GM18498 (cell line): ENCODE measurements at regions not wholly inside any gene's neighbourhood (a gene's known extent, or its start where the extent isn't known, plus 50 kb on each side); places are given as distances from the start of the nearest gene placed in this dataset.
"Not testable (repeated sequence)": the region's sequence is repeated elsewhere in the genome, so short reads cannot be mapped to it uniquely, and the experiment has no call there.

Experiments
- ATAC-seq: cut with Tn5 transposase; IDR thresholded peaks from one replicate; pipeline ENCODE4 v1.9.1; 2021; ENCODE audit warnings: mild to moderate bottlenecking, moderate library complexity; ENCODE audit not compliant: unreplicated experiment

DNA sequence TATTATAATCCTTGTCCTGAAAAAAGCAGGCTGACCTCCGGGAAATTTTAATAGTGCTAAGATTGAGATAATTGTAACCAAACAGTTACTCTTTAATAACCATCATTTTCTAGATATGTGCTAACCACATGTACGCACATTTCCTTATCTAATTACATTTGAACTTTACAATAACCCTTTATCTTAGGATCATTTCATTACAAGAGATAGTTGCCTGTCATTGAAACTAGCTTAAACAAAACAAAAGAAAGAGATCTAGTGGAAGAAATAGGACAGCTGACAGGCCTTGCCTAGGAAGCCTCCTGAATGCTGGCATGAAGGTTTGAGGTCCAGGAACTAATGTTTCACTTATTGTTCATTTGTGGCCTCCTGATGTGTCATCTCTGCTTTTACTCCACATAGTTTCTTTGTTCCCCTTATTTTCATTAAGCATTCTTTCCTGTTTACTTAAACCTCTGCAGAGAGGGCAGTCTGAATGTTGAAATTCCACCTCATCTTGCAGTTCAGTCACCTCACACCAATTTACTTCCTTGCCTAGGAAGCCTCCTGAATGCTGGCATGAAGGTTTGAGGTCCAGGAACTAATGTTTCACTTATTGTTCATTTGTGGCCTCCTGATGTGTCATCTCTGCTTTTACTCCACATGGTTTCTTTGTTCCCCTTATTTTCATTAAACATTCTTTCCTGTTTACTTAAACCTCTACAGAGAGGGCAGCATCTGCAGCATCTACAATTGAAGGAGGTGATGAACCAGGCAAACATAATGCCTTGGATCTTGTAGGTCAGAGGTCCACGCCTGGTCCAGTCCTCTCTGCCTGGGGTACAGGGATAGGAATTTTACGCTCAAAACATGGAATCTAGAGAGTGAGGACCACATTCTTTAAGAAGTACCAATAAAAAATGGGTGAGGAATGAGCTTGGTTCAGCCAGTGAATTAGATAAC is 247.5 kb downstream of the SPATA31A6 start:
- ATAC-seq: not testable (repeated sequence)

GRCh38 chr9:42431616-42432010 is 248.2 kb downstream of the SPATA31A6 start:
- not testable (repeated sequence) for ATAC-seq

- not testable (repeated sequence) for ATAC-seq
Measured at GRCh38 chr9:42434844-42435714, 251.6 kb downstream of the SPATA31A6 start.

DNA sequence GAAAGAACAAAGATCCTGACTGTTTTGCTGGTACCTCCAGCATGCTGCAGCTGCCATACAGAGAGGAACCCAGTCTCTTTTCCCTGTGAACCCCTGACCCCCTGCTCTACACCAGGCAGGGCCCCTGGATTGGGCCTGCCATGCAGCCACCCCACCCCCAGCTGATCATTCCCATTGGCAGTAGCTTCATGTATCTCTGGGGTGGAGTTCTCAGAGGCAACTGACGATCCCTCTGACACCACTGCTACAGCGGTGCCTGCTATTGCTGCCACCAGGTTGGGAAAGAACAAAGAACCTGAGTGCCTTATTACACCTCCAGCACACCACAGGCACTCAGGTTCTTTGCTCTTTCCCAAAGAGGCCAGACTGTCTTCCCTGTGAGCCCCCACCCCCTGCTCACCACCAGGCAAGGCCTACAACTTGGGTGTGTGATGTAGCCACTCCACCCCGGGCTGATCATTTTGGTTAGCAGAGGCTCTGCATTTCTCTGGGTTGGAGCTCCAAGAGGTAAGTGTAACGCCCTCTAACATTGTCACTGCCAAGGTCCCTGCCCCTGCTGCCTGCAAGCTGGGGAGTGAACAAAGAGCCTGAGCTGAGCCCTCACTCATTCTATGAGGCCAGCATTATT is 252.4 kb downstream of the SPATA31A6 start:
- ATAC-seq: not testable (repeated sequence)

DNA sequence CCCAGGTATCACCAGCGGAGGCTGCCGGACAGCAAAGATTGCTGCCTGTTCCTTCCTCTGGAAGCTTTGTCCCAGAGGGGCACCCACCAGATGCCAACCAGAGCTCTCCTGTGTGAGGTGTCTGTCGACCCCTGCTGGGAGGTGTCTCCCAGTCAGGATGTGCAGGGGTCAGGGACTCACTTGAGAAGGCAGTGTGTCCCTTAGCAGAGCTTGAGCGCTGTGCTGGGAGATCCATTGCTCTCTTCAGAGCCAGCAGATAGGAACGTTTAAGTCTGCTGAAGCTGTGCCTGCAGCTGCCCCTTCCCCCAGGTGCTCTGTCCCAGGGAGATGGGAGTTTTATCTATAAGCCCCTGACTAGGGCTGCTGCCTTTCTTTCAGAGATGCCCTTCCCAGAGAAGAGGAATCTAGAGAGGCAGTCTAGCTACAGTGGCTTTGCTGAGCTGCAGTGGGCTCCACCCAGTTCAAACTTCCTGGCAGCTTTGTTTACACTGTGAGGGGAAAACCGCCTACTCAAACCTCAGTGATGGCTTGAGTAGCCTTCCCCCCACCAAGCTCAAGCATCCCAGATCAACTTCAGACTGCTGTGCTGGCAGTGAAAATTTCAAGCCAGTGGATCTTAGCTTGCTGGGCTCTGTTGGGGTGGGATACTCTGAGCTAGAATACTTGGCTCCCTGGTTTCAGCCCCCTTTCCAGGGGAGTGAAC is 253.7 kb downstream of the SPATA31A6 start:
- peak; percentile 81 for ATAC-seq

DNA sequence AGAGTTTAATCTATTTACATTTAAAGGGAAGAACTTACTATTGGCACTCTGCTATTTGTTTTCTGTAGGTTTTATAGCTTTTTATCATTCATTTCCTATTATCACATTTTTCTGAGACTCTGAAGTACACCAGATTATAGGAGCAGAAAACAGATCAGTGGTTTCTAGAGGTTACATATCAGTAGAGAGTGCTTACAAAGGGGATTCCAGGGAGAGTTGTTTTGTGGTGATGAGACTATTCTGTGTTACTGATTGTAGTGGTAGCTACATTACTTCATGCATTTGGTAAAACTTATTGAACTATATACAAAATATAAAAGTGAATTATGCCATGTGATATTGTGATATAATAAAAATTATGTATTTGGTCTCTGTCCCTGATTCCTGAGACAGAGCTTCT is 259.2 kb downstream of the SPATA31A6 start:
- not testable (repeated sequence) for ATAC-seq

DNA sequence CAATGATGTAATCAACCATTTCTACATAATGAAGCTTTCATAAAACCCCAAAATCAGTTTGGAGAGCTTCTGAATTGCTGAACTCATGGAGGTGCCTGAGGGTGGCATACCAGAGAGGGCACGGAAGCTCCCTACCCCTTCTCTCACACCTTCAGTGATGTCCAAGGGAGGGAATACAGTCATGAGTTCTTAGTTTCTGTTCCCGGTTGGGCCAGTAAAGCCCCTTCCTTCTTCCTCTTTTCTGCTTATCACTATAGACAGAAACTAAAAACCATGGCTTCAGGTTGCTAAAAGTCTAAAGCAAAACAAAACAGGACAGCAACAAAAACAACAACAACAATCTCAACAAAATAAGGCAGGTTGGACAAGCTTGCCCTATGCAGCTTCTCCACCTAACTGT is 260.0 kb downstream of the SPATA31A6 start:
- not testable (repeated sequence) for ATAC-seq

DNA sequence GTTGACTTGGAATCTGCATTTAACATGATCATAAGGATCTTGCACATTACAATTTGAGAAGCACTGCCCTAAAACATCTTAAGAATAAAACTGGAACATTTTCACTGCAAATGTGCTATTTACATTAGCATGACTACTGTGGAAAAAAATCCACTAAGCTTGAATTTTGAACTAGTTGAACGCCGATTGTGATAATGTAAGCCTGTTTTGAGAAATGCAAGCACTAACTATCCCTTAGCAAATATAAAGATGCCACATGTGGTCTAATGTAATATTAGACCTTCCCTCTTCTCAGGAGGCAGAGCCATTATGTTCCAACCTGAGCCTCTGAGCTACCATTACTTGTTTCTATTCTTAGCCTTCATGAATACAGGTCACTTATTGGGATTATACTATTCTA is 278.0 kb downstream of the SPATA31A6 start:
- not testable (repeated sequence) for ATAC-seq

- not testable (repeated sequence) for ATAC-seq
Measured at GRCh38 chr9:42461863-42462262, 278.4 kb downstream of the SPATA31A6 start.

DNA sequence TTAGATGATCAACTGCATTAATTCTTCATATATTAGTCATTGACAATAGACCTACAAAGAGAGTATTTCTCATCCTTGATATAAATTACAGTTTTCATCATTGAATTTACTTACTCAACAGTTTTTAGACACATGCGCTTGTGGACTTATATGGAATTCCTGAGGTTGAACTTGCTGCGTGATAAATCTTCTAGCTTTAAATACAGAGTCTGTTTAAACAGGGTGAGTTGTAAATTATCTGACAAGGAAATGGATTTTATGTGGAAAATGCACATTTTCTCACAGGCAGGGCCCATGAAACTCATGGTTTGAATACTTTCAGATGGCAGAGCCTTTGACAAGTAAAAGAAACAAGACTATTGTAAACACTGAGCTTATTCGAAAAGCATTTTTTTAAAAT is 280.5 kb downstream of the SPATA31A6 start:
- not testable (repeated sequence) for ATAC-seq

DNA sequence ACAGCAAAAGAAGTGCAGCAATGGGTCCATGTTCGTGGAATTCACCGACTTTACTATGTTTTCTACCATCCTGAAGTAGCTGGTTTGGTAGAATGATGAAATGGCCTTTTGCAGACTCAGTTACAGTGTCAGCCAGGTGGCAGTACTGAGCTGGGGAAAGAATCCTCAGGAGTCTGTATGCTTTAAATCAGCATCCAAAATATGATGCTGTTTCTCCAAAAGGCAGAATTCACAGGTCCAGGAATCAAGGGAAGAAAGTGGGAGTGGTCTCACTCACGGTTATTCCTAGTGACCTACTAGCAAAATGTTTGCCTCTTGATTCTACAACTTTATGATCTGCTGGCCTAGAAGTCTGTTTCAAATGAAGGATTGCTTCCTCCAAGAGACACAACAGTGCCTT is 287.1 kb downstream of the SPATA31A6 start:
- ATAC-seq: not testable (repeated sequence)

GRCh38 chr9:42490989-42491388 is 307.5 kb downstream of the SPATA31A6 start:
- ATAC-seq: not testable (repeated sequence)

- not testable (repeated sequence) for ATAC-seq
Measured at GRCh38 chr9:42502620-42503264, 319.3 kb downstream of the SPATA31A6 start.

- not testable (repeated sequence) for ATAC-seq
Measured at GRCh38 chr9:42508111-42508510, 324.7 kb downstream of the SPATA31A6 start.

- not testable (repeated sequence) for ATAC-seq
Measured at GRCh38 chr9:42513535-42513934, 330.1 kb downstream of the SPATA31A6 start.

- not testable (repeated sequence) for ATAC-seq
Measured at GRCh38 chr9:42534325-42534983, 351.0 kb downstream of the SPATA31A6 start.

DNA sequence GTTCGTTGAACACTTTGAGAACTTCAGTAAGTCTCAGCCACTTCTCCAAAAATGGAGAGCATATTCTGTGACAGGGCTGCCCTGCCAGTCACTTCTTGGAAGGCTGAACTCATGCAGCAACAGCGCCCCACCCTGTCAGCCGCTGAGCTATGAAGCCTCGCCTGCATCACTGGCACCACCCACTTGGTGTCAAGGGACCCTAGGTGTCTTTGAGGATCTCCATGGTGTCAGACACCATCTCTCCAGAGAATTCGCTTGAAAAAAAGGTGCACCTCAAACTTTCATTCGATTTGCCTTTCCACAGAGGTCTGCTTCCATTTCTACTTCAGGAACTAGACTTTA is 351.5 kb downstream of the SPATA31A6 start:
- not testable (repeated sequence) for ATAC-seq

- ATAC-seq: peak; percentile 90
Measured at GRCh38 chr9:42550789-42551357, 367.4 kb downstream of the SPATA31A6 start.

GRCh38 chr9:42568530-42568929 is 385.1 kb downstream of the SPATA31A6 start:
- not testable (repeated sequence) for ATAC-seq
